GM21576 (cell line): ENCODE measurements at regions not wholly inside any gene's neighbourhood (a gene's known extent, or its start where the extent isn't known, plus 50 kb on each side); places are given as distances from the start of the nearest gene placed in this dataset.
"Not testable (repeated sequence)": the region's sequence is repeated elsewhere in the genome, so short reads cannot be mapped to it uniquely, and the experiment has no call there.

Experiments
- ATAC-seq: cut with Tn5 transposase; IDR thresholded peaks from one replicate; pipeline ENCODE4 v1.9.1; 2021; ENCODE audit warnings: mild to moderate bottlenecking, moderate library complexity; ENCODE audit not compliant: unreplicated experiment

DNA sequence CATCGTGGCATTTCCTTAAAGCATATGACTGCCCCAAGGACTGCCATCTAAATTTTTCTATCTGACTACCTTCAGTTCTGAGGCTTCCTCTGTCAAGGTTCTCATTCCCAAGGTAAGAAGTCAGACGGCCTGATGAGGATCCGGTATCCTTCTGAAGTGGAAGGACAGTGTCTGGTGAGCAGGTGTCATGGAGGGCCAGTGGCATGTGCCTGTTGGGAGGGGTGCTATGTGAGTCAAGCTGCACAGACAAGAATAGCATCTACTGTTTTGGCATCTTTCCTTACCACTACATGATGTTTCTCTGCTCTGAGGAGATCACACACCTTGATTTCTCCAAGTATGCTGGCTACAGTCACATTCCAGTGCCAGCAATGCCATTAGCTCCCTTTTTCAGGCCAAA is 99.6 kb upstream of the RGS1 start:
- no peak for ATAC-seq

DNA sequence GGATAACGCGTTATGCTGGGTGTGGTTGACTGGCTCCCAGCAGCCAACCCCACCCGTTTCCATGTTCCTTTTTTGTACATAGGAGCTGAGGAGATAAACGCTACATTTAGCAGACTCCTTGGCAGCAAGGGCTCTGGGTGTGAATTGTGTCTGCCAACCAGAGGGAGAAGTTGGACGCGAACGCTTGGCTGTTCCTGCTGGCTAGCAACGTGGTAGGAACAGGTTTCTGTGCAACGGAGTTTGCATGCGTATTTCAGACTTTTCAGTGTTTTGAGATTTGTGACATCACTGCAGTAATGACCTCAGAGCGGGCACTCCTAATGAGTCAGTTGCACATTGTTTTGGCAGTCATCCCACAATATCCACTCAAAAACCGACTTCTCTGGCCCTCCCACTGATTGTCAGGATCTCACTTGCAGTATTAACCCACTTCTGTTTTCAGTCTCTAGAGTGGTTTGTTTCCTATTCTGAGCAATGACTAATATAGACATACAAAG is 98.7 kb upstream of the RGS1 start:
- ATAC-seq, result no peak

DNA sequence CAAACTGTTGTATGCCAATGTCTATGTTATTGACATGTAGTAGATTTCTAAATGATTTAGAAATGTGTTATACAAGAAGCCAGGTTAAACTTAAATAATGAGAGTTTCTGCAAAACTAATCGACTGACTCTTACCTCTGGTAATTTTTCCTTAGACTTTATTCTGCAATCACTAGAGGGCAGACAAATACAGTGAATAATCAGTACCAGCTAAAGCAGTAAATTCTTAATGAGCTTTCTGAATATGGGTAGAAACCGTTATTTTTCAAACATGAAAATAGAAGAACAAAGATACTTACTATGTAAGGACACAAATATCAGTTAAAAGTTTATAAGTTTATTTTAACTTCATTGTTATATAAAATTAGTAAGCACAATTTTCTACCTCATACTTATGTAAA is 97.9 kb upstream of the RGS1 start:
- ATAC-seq, result peak; percentile 72

DNA sequence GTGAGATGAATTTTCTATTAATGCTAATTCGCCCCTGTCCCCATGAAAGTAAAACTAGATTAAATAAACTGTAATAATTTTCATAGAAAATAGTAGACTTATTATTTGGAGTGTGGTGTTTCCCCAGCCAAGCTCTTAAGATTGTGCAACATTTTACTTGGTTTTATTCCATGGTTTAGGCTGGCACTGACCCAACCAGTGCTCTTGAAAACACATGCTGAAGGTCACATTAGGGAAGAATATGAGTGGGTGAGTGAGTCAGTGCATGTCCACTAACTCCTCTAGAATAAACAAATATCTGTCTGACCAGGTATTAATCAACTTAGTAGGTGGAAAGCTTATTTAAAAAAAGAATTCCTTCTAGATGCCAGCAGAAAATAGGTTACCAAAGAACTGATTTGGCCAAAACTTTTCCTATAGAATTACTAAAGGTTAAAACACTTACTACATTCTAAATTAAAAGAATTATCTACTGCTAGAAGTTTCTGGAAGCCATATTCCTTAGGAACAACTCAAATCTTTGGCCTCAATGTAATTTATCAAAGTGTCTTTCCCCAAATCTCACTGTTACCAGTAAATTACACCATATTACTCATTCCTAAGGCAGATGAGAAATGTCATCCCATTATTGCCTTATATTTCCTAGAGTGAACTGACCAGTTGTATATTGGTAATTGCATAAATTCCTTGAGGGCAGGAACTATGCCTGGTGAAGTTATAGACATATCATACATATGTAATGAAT is 89.7 kb upstream of the RGS1 start:
- ATAC-seq, result no peak

DNA sequence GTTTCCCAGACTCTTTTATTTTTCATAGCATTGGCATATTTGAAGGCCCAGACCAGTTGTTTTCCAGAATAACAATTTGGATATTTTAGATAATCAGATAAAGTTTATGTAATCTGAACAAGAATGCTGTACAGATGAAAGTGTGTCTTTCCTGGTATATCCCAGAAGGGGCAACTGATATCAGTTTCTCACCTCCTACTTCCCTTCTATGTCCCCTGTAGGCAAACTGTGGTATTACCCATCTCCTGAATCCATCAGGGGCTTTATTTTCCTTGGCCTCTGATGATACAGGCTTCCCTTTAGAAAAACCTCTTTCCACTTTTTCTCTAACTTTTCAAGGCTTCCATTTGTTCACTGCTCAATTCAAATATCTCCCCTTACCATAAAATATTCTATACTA is 87.5 kb upstream of the RGS1 start:
- ATAC-seq, result no peak

DNA sequence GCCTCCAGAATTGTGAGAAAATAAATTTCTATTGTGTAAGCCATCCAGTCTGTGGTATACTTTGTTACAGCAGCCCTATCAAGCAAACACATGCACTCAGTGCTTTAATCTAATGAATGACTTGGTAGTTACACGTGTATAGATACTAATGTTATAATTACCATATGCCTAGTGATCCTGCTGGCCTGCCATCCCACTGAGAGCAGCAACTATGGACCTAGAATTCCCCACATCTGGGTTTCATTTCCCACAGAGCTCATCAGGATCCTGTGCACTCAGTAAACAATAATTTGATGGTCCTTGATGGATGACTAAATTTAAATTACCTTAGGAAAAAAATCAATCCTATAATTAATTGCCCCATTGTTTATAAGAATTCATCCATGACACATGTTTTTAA is 86.5 kb upstream of the RGS1 start:
- ATAC-seq, result no peak

DNA sequence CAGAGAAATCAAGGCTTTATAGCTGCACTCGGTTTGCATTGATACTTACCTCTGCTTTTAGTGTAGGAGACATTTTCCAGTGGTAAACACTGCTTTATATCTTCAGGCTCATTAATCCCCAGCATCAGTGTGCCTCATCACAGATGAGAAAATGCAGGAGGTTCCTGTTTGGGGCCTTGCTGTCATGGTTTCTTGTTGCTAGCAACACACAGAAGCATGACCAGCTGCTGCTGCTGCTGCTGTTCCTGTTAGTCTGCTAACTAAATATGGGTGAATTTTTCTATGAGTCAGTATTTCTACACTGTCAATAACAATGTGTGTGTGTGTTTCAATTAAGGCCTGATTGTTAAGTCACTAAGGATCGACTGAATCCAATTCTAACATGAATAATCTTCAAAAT is 85.8 kb upstream of the RGS1 start:
- ATAC-seq, result peak; percentile 94

DNA sequence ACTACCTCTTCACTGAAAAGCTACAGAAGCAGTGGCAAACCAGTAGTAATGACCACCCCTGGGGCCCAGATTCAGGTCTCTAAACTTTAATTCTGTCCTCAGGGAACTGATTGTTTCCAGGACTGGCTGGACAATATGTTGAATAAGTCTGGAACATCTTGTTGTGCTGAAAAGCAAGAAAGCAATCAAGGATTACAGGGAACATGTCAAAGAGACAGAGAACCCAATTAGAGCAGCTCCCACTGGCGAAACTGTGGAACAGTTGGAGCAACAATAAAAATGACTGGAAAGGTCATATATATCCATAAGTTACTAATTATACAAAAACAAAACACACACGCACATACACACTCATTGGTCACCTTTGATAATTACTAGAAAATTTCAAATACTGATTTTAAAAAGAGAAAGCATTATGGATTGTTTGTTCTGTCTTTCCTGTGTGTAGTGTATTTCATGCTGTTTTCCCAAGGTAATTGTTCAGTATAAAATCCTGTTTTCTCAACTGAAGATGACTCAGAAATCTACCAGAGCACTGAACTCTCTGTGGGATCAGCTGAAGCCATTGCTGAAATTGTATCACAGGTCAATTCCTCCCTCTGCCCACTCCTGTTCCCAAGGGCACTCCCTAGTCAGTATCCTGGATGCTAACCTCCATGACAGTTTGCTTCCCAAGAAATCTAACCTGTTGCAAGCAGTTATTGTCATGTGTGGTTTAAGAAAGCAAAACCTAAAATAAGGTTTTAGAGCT is 83.6 kb upstream of the RGS1 start:
- no peak for ATAC-seq

DNA sequence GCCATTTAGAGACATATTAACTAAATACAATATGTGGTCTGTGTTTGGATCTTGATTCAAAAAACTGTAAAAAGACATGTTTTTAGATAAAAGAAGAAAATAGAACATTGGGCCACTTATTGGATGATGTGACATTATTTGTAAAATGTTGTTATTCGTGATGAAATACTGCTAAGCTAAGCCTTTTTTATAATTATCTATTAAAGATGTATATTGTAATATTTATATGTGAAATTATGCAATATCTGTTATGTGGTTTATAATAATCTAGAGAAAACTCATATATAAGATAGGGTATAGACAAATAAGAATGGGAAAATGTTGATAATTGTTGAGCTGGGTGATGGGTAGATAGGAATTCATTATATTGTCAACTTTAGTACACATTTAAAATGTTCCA is 82.0 kb upstream of the RGS1 start:
- no peak for ATAC-seq

DNA sequence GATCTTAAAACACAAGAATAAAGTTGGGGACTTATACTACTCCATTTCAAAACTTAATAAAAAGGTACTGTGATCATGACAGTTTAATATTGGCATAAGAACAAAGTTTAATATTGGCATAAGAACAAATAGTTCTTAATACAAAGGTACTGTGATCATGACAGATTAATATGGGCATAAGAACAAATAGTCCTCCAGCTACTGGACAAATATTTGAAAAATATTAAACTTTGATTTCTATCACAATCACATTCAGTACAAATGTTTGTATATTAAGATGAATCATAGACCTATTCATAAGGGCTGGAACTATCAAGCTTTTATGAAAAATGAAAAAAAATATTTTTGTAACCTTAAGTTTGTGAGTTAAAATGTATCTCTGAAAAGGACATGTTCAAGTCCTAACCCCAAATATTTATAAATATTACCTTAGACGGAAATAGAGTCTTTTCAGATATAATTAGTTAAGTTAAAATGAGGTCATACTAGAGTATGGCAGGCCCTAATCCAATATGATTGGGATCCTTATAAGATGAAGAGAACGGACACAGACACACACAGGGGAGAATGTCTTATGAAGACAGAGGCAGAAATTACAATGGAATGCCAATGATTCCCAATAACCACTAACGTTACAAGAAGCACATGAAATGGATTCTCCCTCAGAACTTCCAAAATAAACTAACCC is 79.1 kb upstream of the RGS1 start:
- no peak for ATAC-seq

DNA sequence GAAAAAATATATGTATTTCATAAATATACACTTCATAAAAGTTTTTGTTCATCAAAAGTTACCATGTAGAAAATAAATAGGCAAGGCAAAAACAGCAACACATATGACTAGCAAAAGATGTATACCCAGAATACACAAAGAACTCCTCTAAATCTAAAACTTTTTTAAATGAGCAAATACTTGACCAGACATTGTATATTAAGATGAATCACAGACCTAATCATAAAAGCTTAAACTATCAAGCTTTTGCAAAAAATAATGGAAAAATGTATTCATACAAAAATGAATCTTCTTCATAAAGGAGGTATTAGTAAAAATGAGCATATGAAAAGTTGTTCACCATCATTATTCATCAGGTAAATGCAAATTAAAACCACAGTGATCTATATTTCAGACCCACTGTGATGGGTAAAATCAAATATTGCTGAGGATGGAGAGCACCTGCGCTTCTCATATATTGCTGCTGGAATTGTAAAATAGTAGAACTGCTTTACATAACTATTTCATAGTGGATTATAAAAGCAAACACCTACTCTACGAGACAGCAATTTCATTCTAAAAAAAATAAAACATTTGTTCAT is 78.3 kb upstream of the RGS1 start:
- ATAC-seq, result no peak

DNA sequence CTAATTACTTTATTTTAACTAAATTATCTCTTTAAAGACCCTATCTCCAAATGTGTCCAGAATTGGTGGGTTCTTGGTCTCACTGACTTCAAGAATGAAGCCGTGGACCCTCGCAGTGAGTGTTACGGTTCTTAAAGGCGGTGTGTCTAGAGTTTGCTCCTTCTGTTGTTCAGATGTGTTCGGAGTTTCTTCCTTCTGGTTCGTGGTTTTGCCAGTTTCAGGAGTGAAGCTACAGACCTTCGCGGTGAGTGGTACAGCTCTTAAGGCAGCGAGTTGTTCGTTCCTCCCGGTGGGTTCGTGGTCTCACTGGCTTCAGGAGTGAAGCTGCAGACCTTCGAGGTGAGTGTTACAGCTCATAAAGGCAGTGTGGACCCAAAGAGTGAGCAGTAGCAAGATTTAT is 77.5 kb upstream of the RGS1 start:
- not testable (repeated sequence) for ATAC-seq

DNA sequence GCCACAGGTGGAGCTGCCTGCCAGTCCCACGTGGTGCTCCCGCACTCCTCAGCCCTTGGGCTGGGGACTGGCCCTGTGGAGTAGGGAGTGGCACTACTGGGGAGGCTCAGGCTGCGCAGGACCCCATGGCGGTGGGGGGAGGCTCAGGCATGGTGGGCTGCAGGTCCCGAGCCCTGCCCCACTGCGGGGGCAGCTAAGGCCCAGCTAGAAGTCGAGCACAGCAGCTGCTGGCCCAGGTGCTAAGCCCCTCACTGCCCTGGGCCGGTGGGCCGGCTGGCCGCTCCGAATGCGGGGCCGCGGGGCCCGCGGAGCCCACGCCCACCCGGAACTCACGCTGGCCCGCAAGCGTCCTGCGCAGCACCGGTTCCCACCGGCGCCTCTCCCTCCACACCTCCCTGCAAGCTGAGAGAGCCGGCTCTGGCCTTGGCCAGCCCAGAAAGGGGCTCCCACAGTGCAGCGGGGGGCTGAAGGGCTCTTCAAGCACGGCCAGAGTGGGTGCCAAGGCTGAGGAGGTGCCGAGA is 76.5 kb upstream of the RGS1 start:
- not testable (repeated sequence) for ATAC-seq

DNA sequence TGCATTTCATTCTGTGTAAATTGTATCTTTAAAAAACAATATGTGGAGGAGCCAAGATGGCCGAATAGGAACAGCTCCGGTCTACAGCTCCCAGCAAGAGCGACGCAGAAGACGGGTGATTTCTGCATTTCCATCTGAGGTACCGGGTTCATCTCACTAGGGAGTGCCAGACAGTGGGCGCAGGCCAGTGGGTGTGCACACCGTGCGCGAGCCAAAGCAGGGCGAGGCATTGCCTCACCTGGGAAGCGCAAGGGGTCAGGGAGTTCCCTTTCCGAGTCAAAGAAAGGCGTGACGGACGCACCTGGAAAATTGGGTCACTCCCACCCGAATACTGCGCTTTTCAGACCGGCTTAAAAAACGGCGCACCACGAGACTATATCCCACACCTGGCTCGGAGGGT is 75.0 kb upstream of the RGS1 start:
- ATAC-seq, result not testable (repeated sequence)

DNA sequence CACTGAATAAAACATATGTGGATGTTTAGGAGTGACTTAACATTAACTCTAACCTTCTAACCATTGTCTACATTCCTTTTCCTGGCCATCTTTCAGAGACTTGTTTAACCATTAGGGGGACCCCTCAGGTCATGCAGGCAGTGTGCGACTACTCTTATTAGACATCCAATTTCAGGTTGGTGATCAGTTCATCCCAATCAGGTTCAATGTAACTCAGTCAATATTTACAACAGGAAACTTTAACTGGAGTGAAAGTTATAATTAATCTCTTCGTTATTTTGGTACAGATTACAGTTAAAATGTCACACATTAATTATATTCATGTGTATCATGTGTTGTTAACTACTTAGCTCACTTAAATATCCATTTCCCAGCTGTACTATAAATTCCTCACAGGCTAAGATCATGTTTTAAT is 68.8 kb upstream of the RGS1 start:
- peak; percentile 99 for ATAC-seq

DNA sequence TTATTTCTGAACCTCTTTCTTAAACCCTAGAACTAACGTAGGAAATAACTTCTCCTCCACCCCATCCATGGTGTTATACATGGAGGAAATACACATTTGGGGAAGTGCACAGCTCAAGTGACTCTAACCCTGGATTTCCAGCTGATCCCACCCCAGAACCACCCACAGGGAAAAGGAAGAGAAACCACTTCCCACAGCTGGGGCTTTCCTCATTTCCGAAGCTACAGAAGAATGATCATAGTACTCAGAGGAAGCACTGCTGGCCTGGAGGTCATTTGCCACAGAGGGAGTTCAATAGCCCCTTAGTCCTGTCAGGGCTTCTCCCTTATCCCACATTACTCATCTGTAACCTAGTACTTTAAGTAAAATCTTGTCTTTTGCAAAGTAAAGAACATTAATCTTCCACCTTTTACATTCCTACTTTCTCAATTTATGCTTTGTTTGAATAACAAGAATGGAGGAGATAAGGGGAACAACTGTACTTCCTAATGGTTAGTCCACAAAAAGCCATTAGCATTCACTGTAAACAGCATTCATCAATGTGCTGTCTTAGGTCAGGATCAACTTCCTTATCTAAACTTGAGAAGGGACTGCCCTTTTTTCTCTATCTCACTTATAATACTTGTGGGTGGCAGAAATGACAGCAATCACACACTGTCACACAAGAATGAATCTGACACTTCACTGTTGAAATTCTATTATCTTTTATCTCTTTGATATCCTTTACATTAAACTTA is 63.0 kb upstream of the RGS1 start:
- peak; percentile 28 for ATAC-seq

DNA sequence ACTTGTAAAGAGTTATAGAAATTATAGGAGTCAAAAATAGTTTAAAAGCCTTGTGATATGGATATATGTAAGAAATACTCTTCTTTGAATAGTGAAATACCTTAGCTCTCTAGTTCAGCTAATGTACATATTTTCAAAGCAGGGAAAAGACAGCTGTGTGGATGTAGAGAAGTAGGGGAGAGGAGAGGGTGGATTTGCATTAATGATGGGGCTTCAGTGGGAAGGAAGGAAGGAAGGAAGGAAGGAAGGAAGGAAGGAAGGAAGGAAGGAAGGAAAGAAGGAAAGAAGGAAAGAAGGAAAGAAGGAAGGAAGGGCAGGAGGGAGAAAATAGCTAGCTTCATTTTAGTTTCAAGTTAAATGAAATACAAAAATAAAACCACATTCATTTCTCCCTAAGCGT is 62.4 kb upstream of the RGS1 start:
- no peak for ATAC-seq

DNA sequence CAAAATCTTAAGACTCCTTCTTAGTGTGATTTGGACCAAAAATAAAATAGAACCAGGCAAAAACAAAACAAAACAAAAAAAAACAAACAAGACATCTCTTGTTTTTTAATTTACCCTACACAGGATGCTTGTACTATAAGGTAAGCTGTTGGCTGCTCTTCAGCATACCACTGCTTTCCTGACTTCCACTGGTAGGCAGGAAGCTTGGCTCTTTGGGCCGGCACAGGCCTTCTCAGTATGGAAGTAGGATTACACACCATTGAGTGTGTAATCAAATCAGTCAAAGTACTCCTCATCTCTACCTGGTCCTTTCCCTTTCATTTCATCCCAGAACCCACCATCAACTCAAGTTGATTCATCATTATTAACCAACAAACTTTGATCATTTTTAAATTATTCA is 61.9 kb upstream of the RGS1 start:
- ATAC-seq, result no peak

DNA sequence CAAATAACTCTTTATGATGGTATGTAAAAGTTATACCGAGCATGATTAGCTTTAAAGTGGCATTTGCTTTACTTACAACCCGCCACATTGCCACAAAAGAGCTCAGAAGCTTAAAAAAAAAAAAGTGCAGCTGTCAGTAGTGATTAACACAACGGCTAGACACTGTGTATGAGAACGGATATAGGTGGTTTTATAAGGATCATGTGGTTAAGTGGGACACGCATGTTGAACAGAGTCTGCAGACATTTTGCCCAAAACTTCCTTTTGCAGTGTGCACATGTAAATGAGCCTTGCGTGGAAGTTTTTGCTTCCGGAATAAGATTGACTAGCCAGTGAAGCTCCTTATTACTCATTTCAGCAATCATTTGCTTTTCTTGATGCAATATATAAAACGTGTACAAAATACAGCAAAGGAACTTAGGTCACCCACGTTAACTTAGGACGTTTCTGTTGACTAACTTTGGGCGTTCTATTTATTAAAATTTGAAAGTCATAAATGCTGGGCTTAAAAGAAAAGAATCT is 58.7 kb upstream of the RGS1 start:
- ATAC-seq, result peak; percentile 98

DNA sequence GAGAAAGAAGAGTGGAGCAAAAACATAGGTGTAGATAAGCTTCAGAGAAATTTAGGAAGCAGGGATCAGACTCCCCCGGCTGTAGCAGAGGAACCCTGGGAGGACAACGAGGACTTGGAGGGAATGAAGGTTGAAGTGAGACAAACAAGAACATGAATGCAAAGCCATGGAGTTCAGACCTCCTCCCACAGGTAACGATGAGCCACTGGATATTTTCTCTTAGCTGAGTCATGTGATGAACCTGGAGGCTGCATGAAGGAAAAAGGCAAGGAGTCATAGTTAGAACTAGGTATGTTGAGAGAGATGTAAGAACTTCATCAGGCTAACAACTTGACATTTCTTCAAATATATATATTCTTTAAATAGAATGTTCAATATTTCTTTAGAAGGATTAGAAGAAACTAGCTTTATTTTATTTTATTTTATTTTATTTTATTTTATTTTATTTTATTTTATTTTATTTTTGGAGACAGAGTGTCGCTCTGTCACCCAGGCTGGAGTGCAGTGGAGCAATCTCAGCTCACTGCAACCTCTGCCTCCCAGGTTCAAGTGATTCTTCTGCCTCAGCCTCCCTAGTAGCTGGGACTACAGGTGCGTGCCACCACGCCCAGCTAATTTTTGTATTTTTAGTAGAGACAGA is 57.7 kb upstream of the RGS1 start:
- ATAC-seq, result not testable (repeated sequence)
